HG03097 (cell line): ENCODE measurements at regions not wholly inside any gene's neighbourhood (a gene's known extent, or its start where the extent isn't known, plus 50 kb on each side); places are given as distances from the start of the nearest gene placed in this dataset.
A peak's percentile ranks its signal among the peaks of the same experiment; 100 is the strongest.
"Not testable (repeated sequence)": the region's sequence is repeated elsewhere in the genome, so short reads cannot be mapped to it uniquely, and the experiment has no call there.

Source experiments
- ATAC-seq: cut with Tn5 transposase; IDR thresholded peaks from one replicate; pipeline ENCODE4 v1.9.1; 2021; ENCODE audit not compliant: unreplicated experiment, low FRiP score

- no peak for ATAC-seq
Measured at GRCh38 chr9:22216730-22217172, 207.6 kb upstream of the CDKN2B start.

GRCh38 chr9:22217254-22217653, 208.1 kb upstream of the CDKN2B start:
- ATAC-seq, result no peak

- ATAC-seq, result not testable (repeated sequence)
Measured at GRCh38 chr9:22225856-22226255, 216.8 kb upstream of the CDKN2B start.

GRCh38 chr9:22227986-22228385, 218.6 kb upstream of the DMRTA1 start:
- no peak for ATAC-seq

GRCh38 chr9:22228542-22228941, 218.1 kb upstream of the DMRTA1 start:
- ATAC-seq, result no peak

GRCh38 chr9:22229069-22229468, 217.6 kb upstream of the DMRTA1 start:
- ATAC-seq, result no peak

GRCh38 chr9:22231309-22231708, 215.3 kb upstream of the DMRTA1 start:
- ATAC-seq, result not testable (repeated sequence)

- ATAC-seq, result no peak
Measured at GRCh38 chr9:22232971-22233370, 213.7 kb upstream of the DMRTA1 start.

- ATAC-seq, result no peak
Measured at GRCh38 chr9:22237497-22238363, 208.9 kb upstream of the DMRTA1 start.

- no peak for ATAC-seq
Measured at GRCh38 chr9:22238809-22239684, 207.6 kb upstream of the DMRTA1 start.

GRCh38 chr9:22240619-22241018, 206.0 kb upstream of the DMRTA1 start:
- peak; percentile 70 for ATAC-seq

GRCh38 chr9:22241024-22241423, 205.6 kb upstream of the DMRTA1 start:
- no peak for ATAC-seq

- ATAC-seq, result no peak
Measured at GRCh38 chr9:22241611-22242010, 205.0 kb upstream of the DMRTA1 start.

GRCh38 chr9:22244139-22245011, 202.2 kb upstream of the DMRTA1 start:
- no peak for ATAC-seq

GRCh38 chr9:22255337-22255736, 191.3 kb upstream of the DMRTA1 start:
- no peak for ATAC-seq

- no peak for ATAC-seq
Measured at GRCh38 chr9:22256381-22256780, 190.2 kb upstream of the DMRTA1 start.

GRCh38 chr9:22257026-22257816, 189.4 kb upstream of the DMRTA1 start:
- ATAC-seq, result no peak

GRCh38 chr9:22265038-22265437, 181.6 kb upstream of the DMRTA1 start:
- ATAC-seq, result no peak

- ATAC-seq, result no peak
Measured at GRCh38 chr9:22265534-22265933, 181.1 kb upstream of the DMRTA1 start.

GRCh38 chr9:22274477-22274876, 172.1 kb upstream of the DMRTA1 start:
- ATAC-seq, result no peak
